Upper lobe of left lung (tissue), 4 donors: ENCODE measurements at regions not wholly inside any gene's neighbourhood (a gene's known extent, or its start where the extent isn't known, plus 50 kb on each side); places are given as distances from the start of the nearest gene placed in this dataset.

ENCODE experiments used
- POLR2A ChIP-seq, 4 donors: fragments of 450-650 bp; IDR thresholded peaks; one replicate each; pipeline ENCODE4 v1.5.1; 2016 to 2017; ENCODE audit warnings: antibody characterized with exemption in 4 of 4, mild to moderate bottlenecking in 2 of 4
- POLR2AphosphoS5 ChIP-seq, 2 donors: sonication (generic); formaldehyde crosslinking; IDR thresholded peaks; one replicate each; pipeline ENCODE4 v1.5.1; 2017; ENCODE audit warnings: antibody characterized with exemption in 2 of 2
- TF ChIP-seq, protein P1 (sequence below), 6 experiments: fragments of 450-650 bp in 4 of 6; fragments of 200-600 bp in 2 of 6; sonication (generic) in 2 of 6; IDR thresholded peaks; one replicate each; pipeline ENCODE4 v1.5.1; 2016 to 2019; ENCODE audit warnings: antibody characterized with exemption in 6 of 6

DNA sequence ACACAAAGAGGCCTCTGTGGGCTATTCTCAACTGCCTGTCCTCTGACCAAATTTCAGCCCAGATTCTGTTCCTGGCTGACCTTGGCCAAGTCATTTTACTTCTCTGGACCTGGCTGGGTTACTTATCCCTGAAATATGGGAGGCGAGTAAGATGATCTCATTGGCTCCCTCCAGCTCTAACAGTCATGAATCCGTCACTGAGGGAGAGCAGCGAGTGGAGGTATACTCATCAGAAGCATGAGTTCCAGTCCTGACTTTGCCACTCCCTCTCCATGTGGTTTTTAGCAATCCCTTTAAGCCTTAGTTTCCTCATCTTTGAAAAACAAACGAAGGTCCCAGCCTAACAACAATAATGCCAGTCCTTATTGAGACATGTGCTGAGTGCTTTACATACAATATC, 63.5 kb downstream of the CCDC185 start:
- TF ChIP-seq POLR2A (IDR thresholded peaks at IDR 0.05), result no peak
- TF ChIP-seq, protein P1, sequence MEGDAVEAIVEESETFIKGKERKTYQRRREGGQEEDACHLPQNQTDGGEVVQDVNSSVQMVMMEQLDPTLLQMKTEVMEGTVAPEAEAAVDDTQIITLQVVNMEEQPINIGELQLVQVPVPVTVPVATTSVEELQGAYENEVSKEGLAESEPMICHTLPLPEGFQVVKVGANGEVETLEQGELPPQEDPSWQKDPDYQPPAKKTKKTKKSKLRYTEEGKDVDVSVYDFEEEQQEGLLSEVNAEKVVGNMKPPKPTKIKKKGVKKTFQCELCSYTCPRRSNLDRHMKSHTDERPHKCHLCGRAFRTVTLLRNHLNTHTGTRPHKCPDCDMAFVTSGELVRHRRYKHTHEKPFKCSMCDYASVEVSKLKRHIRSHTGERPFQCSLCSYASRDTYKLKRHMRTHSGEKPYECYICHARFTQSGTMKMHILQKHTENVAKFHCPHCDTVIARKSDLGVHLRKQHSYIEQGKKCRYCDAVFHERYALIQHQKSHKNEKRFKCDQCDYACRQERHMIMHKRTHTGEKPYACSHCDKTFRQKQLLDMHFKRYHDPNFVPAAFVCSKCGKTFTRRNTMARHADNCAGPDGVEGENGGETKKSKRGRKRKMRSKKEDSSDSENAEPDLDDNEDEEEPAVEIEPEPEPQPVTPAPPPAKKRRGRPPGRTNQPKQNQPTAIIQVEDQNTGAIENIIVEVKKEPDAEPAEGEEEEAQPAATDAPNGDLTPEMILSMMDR (IDR thresholded peaks at IDR 0.05), result no peak
- no peak for TF ChIP-seq POLR2AphosphoS5 (IDR thresholded peaks at IDR 0.05)
